ENCODE measurements at regions not wholly inside any gene's neighbourhood (a gene's known extent, or its start where the extent isn't known, plus 50 kb on each side); places are given as distances from the start of the nearest gene placed in this dataset.

DNA sequence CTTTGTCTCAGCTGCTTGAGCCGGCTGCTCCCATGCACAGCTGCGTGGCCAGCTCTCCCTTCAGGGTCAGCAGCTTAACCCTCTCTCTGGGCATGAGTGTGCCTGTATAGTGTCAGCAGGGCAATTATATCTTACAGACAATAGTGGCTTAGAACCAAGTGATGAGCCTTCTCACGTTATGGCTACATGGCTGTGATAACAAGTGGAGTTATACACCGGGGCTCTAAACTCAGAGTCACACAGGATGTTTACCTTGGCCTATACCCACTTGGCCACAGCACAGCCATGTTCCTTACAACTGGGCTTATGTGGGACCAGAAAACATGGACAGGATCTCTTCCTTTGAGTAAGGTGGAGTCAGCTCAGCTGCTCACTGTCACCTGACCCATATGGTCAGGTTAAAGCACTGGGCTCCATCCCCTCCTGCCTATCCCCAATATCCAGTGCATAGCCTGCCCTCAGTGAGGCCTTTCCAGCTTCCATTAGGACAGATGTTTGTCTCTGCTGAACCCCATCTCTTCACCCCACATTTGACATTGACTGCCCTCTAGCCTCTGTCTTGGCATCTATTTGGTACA, 294.2 kb upstream of the NCKAP5 start:
- Histone ChIP-seq H3K4me1 (ENCODE audit: insufficient read depth, low read length, poor library complexity, severe bottlenecking) (no peaks in the 10 kb centered on the region), H3K9me3 (ENCODE audit: low read depth, low read length, poor library complexity, severe bottlenecking) (no peaks in the 10 kb centered on the region), H3K36me3 (ENCODE audit: insufficient read depth, low read length, poor library complexity, severe bottlenecking) (no peaks in the 10 kb centered on the region), H3K4me3 (ENCODE audit: low read depth, low read length, poor library complexity, severe bottlenecking) (no peak overlapping the region), H3K27ac (ENCODE audit: low read depth, low read length, poor library complexity, severe bottlenecking) (no peak overlapping the region), H3K27me3 (replicated peaks; ENCODE audit: insufficient read depth, low read depth, low read length, poor library complexity) (no peaks in the 10 kb centered on the region)
- DNase-seq (ENCODE audit: low spot score) = no peak
- BruUV-seq (replicated peaks) = no TSS peak
- ChIA-PET POLR2A (ENCODE audit: low non-redundant PET) (no interaction called here), CTCF (no interaction called here)
- intact Hi-C loops (cut with micrococcal nuclease; ENCODE audit: unreplicated experiment) = no loop called here
- TF ChIP-seq, protein P1, sequence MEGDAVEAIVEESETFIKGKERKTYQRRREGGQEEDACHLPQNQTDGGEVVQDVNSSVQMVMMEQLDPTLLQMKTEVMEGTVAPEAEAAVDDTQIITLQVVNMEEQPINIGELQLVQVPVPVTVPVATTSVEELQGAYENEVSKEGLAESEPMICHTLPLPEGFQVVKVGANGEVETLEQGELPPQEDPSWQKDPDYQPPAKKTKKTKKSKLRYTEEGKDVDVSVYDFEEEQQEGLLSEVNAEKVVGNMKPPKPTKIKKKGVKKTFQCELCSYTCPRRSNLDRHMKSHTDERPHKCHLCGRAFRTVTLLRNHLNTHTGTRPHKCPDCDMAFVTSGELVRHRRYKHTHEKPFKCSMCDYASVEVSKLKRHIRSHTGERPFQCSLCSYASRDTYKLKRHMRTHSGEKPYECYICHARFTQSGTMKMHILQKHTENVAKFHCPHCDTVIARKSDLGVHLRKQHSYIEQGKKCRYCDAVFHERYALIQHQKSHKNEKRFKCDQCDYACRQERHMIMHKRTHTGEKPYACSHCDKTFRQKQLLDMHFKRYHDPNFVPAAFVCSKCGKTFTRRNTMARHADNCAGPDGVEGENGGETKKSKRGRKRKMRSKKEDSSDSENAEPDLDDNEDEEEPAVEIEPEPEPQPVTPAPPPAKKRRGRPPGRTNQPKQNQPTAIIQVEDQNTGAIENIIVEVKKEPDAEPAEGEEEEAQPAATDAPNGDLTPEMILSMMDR (conservative IDR thresholded peaks at IDR 0.05; ENCODE audit: low read depth, low read length) = no peak
- TF ChIP-seq EZH2 (IDR thresholded peaks at IDR 0.05; ENCODE audit: borderline replicate concordance, low read depth, low read length, poor library complexity, severe bottlenecking) = no peak

DNA sequence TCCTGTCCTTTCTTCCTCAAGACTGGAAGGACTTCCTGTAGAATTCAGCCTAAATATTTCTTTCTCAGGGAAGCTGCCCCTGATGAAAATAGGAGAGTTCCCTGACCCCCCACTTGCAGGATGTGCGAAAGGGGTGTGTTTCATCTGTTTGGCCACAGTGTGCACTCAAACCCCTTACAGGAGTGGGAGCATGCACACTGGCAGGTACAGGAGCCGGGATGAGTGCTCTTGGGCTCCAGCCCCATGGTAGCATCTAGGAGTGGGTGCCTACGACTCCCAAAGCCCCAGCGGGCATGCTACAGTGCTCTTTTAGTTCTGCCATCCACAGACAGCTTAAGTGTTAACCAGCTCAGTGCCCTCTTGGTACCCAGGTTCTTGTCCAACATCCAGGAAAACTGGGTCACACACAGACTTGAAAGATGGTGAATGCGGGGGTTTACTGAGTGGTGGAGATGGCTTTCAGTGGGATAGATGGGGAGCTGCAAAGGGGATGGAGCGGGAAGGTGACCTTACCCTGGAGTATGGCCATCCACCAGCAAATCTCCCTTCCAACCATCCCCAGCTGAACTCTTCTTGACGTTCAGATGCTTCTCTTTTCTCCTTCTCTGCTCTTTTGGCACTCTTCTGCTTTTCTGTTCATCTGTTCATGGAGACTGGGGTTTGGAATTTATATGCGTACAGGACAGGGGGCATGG, 295.0 kb upstream of the NCKAP5 start:
- Histone ChIP-seq H3K27me3 (replicated peaks; ENCODE audit: insufficient read depth, low read depth, low read length, poor library complexity) (no peaks in the 10 kb centered on the region), H3K4me1 (ENCODE audit: insufficient read depth, low read length, poor library complexity, severe bottlenecking) (no peaks in the 10 kb centered on the region), H3K27ac (ENCODE audit: low read depth, low read length, poor library complexity, severe bottlenecking) (no peak overlapping the region), H3K36me3 (ENCODE audit: insufficient read depth, low read length, poor library complexity, severe bottlenecking) (no peaks in the 10 kb centered on the region), H3K4me3 (ENCODE audit: low read depth, low read length, poor library complexity, severe bottlenecking) (no peak overlapping the region), H3K9me3 (ENCODE audit: low read depth, low read length, poor library complexity, severe bottlenecking) (no peaks in the 10 kb centered on the region)
- no TSS peak for BruUV-seq (replicated peaks)
- CTCF ChIA-PET = no interaction called here
- no peak for DNase-seq (ENCODE audit: low spot score)
- TF ChIP-seq, protein P1 (conservative IDR thresholded peaks at IDR 0.05; ENCODE audit: low read depth, low read length) = no peak
- no peak for TF ChIP-seq EZH2 (IDR thresholded peaks at IDR 0.05; ENCODE audit: borderline replicate concordance, low read depth, low read length, poor library complexity, severe bottlenecking)
- intact Hi-C loops (cut with micrococcal nuclease; ENCODE audit: unreplicated experiment) = no loop called here
- POLR2A ChIA-PET (ENCODE audit: low non-redundant PET) = no interaction called here

DNA sequence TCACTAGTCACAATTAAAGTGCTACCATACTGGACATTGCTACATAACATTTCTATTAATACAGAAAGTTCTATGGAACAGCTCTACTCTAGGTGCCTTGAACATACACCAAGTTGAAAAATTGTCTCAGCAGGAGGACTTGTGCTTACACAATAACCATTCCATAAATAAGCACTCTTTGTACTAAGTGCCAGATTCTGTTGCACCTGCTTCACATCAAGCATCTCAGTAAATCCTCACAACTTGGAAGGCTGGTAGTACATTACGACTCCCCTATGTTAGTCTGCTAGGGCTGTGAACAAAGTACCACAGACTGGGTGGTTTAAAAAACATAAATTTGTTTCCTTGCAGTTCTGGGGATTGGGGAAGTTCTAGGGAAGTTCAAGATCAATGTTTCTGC, 296.9 kb upstream of the NCKAP5 start:
- Histone ChIP-seq H3K9me3 (ENCODE audit: low read depth, low read length, poor library complexity, severe bottlenecking) (no peaks in the 10 kb centered on the region), H3K4me1 (ENCODE audit: insufficient read depth, low read length, poor library complexity, severe bottlenecking) (no peaks in the 10 kb centered on the region), H3K36me3 (ENCODE audit: insufficient read depth, low read length, poor library complexity, severe bottlenecking) (no peaks in the 10 kb centered on the region), H3K27me3 (replicated peaks; ENCODE audit: insufficient read depth, low read depth, low read length, poor library complexity) (no peaks in the 10 kb centered on the region), H3K4me3 (ENCODE audit: low read depth, low read length, poor library complexity, severe bottlenecking) (no peak overlapping the region), H3K27ac (ENCODE audit: low read depth, low read length, poor library complexity, severe bottlenecking) (no peak overlapping the region)
- no TSS peak for BruUV-seq (replicated peaks)
- intact Hi-C loops (cut with micrococcal nuclease; ENCODE audit: unreplicated experiment) = no loop called here
- ChIA-PET POLR2A (ENCODE audit: low non-redundant PET) (no interaction called here), CTCF (no interaction called here)
- TF ChIP-seq, protein P1 (conservative IDR thresholded peaks at IDR 0.05; ENCODE audit: low read depth, low read length) = no peak
- no peak for TF ChIP-seq EZH2 (IDR thresholded peaks at IDR 0.05; ENCODE audit: borderline replicate concordance, low read depth, low read length, poor library complexity, severe bottlenecking)
- DNase-seq (ENCODE audit: low spot score) = no peak

All from A673 (cell line).